GM12891 (cell line): ENCODE measurements at regions not wholly inside any gene's neighbourhood (a gene's known extent, or its start where the extent isn't known, plus 50 kb on each side); places are given as distances from the start of the nearest gene placed in this dataset.

ENCODE experiments used
- PAX5 ChIP-seq: IDR thresholded peaks from 2 replicates; pipeline ENCODE4 v1.6.1; 2011; ENCODE audit warnings: low read length, moderate library complexity, mild to moderate bottlenecking; ENCODE audit not compliant: insufficient read depth, severe bottlenecking
- POLR2A ChIP-seq: IDR thresholded peaks from 2 replicates; pipeline ENCODE4 v1.6.1; 2011; ENCODE audit warnings: low read depth, low read length, control low read depth
- POLR2AphosphoS5 ChIP-seq: IDR thresholded peaks from 2 replicates; pipeline ENCODE4 v1.6.1; 2011; ENCODE audit warnings: low read depth, low read length, control low read depth
- TAF1 ChIP-seq: IDR thresholded peaks from 2 replicates; pipeline ENCODE4 v1.6.1; 2011; ENCODE audit warnings: low read depth, low read length, control low read depth

GRCh38 chr2:56647997-56648396 is 464.2 kb downstream of the CCDC85A start:
- TF ChIP-seq TAF1, result no peak
- no peak for TF ChIP-seq POLR2A
- TF ChIP-seq POLR2AphosphoS5, result no peak
- TF ChIP-seq PAX5, result no peak
